GF-D8 (cell line): ENCODE measurements at regions not wholly inside any gene's neighbourhood (a gene's known extent, or its start where the extent isn't known, plus 50 kb on each side); places are given as distances from the start of the nearest gene placed in this dataset.
"Not testable (repeated sequence)": the region's sequence is repeated elsewhere in the genome, so short reads cannot be mapped to it uniquely, and the experiment has no call there.

ENCODE experiments used
- DNase-seq: peaks from one replicate; lab custom pipeline; 2025; lab: John Stamatoyannopoulos, UW

DNA sequence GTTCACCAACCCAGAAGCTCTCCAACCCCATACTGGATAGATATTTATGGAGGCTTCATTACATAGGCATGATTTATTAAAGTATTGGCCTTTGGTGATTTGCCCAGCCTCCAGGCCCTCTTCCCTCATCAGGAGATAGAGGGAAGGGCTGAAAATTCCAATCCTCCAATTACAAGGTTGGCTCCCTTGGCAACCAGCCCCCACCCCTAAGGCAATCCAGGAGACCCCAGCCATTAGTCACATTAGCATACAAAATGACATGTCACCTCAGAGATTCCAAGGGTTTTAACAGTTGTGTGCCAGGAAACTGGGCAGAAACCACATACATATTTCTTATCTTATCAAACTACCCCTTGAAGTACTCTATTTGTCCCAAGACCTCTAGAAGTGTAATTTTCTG lies 210.0 kb downstream of the HINT1 start:
- DNase-seq: no peak

DNA sequence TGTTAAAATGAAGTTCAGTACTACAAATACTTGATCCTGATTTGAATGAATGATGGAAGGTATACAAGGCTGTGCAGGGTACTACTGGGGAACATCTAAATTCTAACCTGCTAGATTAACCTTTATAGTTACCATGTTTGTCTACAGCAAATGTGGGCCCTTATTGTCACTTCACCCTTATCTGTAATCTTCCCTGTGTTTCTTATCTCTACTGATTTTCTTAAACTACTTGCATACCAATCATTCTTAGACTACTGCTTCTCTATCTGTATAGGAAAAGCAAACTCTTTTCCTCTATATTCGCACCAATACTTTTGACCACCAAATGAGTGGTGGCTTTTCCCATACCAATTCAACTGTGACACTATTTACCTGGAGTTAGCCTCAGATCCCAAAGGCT lies 210.7 kb downstream of the HINT1 start:
- no peak for DNase-seq

DNA sequence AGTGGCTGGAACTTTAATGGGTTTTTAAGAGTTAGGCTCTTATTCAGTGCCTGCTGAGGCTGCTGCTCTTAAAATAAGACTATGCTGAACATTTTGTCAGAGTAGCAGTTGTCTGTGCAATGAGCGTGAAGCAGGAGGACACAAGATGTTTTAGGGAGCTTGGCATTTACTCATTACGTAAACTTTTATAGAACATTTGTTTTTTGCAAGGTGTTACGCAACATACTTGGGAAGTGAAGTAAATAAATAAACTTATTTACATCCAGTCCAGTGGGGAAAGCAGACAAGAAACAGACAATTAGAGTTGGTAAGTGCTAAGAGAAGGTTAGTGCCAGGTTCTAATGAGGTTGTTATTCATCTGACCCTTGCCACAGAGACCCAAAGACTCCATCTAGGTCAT lies 226.0 kb downstream of the HINT1 start:
- no peak for DNase-seq

DNA sequence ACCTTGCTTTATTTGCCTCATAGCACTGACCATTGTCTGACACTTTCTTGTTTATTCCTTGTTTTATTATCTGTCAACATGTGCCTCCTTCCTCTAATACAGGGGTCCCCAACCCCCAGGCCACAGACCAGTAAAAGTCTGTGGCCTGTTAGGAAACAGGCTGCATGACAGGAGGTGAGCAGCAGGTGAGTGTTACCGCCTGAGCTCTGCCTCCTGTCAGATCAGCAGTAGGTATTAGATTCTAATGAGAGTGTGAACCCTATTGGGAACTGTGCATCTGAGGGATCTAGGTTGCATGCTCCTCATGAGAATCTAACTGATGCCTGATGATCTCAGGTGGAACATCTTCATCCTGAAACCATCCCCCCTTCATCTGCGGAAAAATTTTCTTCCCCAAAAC lies 228.0 kb downstream of the HINT1 start:
- DNase-seq: no peak

DNA sequence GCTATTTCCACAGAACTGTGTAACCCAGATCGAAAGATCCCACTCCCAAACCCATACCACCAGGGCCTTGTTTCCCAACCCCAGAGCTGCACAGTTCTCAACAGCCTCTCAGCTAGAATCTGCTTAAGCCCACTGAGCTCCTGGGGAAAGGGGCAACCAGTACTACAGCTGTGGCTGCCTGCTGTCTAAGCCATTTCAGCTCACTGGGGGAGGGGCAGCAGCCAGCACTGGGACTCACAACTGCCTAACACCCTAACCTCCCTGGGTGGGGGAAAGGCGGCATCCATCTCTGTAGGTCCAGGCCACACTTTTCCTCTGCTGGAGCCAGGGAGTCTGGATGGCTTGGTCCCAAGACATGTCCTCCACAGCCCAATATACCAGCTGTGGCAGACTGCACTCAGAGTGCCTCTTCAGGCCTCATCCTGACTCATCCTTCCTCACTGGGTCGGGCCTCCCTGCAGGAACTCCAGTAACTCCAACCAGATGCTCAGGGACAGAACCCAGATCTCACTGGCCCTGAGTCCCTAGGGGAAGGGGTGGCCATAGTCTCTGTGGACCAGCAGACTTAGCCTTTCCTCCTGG lies 241.4 kb downstream of the HINT1 start:
- no peak for DNase-seq

DNA sequence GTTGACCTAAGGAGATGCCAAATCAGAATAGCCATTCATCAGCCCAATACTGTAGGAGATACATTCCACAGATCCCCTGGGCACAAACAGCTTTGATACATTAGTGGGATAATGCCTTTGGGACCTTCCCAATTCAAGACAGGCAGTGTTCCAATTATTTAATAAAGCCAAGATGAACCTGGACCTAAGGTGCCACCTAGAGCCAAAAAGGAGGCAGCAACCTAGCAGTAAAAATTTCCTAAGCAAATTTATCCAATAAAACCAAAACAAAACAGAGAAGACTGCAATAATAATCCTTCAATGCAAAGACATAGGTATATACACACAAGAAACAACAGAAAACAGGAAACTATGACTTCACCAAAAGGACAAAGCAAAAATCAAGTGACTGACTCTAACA lies 253.0 kb downstream of the HINT1 start:
- no peak for DNase-seq

DNA sequence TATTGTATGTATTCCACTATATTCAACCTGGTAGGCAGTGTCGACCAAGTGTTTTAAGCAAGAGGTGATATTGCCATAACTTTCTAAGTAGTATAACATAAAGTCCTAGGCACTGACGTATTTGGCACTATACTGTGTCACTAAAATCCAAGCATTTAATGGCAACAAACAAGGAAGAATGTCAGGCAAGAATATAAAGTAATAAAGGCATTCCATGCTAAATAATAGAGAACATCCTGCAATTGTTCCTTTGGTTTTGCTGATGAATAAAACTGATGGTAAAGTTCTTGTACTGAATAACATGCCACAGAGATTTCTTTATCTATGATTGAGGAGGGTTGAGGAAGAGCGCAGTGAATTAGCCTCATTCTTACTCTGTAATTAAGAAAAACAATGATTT lies 256.9 kb downstream of the HINT1 start:
- DNase-seq: no peak

DNA sequence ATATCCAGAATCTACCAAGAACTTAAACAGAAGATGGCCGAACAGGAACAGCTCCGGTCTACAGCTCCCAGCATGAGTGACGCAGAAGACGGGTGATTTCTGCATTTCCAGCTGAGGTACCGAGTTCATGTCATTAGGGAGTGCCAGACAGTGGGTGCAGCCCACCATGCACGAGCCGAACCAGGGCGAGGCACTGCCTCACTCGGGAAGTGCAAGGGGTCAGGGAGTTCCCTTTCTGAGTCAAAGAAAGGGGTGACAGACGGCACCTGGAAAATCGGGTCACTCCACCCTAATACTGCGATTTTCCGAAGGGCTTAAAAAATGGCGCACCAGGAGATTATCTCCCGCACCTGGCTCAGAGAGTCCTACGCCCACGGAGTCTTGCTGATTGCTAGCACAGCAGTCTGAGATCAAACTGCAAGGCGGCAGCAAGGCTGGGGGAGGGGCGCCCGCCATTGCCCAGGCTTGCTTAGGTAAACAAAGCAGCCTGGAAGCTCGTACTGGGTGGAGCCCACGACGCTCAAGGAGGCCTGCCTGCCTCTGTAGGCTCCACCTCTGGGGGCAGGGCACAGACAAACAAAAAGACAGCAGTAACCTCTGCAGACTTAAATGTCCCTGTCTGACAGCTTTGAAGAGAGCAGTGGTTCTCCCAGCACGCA lies 267.4 kb downstream of the HINT1 start:
- DNase-seq: not testable (repeated sequence)

DNA sequence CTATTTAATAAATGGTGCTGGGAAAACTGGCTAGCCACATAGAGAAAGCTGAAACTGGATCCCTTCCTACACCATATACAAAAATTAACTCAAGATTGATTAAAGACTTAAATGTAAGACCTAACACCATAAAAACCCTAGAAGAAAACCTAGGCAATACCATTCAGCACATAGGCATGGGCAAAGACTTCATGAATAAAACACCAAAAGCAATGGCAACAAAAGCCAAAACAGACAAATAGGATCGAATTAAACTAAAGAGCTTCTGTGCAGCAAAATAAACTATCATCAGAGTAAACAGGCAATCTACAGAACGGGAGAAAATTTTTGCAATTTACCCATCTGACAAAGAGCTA lies 267.9 kb downstream of the HINT1 start:
- not testable (repeated sequence) for DNase-seq

DNA sequence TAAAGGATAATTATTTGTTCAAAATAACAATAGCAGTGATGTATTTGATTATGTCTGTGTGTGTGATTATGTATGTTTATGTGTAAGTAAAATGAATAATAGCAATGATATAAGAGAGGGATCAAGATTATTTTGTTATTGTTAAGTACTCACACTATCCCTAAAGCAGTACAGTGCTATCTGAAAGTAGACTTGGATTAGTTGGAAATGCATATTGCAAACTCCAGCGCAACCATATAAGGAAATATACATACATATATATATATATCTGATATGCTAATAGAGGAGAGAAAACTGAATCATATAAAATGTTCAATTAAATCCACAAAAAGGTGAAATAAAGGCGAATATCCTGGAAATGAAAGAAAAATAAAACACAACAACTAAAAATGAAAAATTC lies 268.4 kb downstream of the HINT1 start:
- DNase-seq: no peak

DNA sequence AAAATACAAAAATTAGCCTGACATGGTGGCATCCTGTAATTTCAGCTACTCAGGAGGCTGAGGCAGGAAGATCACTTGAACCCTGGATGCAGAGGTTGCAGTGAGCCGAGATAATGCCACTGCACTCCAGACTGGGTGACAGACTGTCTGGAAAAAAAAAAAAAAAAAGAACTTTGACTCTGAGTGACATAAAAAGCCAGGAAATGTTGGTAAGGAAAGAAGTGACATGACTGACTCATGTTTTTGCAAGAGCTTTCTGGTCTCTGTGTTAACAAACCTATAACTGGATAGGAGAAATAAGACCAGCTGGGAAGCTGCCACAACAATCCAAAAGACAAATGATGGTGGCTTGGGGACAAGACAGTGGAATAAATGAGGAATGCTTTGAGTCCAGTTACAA lies 272.1 kb downstream of the HINT1 start:
- no peak for DNase-seq

DNA sequence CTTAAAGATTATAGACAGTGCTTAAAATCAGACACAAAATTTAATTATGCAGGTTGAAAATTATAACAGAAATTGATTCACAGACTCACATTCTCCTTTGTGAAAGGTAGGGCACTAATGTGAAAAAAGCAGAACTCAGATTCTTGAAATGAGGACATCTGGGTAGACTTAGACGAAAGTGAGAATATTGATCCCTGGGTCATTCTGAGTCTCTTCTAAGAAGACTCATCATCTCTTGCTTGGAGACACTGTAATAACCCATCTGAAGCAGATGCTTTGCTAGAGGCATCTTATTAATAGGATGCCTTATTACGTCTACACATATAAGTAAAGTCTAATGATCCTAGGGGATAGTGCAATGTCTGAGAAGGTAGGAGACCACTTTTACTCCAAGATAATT lies 274.4 kb downstream of the HINT1 start:
- no peak for DNase-seq

DNA sequence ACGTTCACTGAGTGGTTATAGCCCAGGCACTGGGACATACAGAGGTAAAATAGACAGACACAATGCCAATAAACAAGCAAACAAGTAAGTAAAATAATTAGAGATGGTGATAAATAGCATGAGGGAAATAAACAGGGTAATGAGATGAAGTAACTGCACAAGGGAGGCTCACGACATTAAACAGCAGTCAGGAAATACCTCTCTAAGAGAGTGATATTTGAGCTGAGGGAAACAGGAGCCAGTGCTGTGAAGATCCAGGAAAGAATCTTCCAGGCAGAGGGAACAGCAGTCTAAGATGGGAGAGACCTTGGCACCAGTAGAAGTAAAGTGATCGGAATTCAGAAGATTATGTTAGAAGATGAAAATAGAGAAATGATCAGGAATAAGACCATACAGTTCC lies 279.4 kb downstream of the HINT1 start:
- DNase-seq: no peak

DNA sequence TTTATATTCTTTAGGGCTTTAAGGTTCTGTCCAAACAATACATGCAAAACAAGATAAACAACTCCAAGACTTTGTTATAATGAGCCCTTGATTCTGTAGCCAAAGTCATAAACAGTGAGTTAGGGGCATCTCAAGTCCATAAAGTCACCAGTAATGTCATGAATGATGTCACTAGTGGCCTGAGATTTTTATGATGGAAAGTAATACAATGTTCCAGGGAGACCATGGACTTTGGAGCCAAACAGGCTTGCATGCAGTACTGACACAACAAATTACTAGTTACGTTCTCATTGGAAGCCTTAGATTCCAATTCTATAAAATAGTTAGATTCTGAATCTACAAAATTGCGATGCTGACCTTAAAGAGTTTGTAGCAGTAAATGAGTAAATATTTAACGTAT lies 280.0 kb downstream of the HINT1 start:
- no peak for DNase-seq

DNA sequence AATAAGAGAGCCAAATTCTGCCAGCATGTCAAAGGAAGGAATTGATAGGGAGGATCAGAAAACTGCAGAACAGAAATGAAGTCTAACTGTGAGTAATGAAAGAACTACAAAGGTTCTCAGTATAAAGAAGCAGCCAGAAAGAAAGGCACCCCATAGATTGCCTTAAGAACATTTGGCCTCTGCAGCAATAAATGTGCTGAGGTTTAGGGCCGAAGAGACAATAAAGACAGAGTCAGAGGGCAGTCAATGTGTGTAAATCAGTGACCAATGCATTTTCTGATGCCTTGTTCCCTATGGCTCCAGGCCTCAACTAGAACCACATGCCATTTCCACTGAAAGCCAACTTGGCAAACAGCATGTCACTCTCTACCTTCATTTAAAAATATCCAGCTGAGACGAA lies 281.0 kb downstream of the HINT1 start:
- DNase-seq: no peak

DNA sequence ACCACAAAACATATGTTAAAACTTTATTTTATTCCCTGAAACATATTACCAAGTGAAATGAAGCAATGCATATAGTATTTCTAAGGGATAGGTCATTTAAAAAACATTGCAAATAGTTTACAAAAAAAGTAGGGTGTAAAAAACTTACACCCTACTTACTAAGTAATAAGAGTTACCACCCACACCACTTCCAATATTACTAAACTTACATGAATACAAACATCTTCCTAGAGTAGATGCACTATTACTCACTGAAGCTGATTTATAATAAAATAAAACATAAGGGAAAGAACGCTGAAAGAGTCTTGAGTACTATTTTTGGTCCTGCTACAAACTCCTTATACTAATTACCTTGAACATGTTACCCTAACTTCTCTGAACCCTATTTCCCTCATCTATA lies 289.4 kb downstream of the HINT1 start:
- no peak for DNase-seq

DNA sequence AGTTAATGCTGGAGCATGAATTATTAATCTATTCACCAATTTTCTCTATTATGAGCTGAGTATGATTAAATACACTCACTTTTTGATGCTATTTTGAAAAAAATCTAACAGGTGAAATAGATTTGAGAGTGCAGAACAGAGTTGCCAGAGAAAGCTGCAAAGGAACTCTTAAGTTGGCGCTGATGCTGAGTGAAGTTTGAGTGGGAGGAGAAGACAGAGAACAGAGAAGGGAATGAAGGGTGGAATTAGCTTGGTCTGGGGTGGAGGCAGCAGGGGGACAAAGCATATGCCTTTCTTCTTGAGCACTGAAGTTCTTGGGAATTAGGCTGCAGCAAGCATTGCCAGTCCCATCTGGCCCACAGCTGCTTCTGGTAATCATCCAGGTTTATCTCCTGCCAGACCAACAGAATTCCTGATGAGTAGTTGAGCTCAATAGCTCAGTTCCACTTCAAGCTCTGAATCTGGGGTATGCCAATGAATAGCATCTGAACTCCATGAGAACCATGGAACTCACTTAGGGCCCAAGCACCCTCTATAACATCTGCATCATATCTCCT lies 290.1 kb downstream of the HINT1 start:
- DNase-seq: no peak

DNA sequence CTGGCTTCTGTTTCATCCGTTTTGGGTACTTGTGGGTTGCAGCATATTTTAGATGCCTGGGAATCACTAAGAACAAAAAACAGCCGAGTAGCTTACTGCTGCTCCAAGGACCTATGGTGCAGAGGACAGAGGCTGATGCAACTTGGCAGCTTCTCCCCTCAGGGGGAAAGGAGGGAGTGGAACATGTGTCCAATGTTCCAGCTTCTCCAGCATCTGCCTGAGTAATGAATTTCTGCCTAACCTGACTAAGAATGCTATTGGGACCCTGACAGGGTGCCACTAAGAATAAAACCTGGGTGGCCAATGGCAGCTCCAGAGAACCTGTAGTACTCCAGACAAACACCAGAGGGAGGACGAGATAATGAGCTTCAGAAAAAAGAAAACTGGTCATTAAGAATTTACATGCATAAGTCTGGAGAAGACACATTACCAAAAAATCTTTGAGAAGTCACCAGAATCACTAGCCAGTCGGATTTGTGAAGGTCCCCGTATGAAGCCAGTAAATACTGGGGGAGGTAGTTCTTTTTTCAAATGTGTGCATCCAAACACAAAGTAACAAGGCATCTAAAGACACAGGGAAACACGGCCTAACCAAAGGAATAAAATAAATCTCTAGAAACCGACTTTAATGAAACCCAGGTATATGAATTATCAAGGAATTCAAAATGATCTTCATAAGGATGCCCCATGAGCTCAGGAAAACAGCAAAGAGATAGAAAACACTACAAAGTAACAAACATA lies 293.5 kb downstream of the HINT1 start:
- DNase-seq: no peak

DNA sequence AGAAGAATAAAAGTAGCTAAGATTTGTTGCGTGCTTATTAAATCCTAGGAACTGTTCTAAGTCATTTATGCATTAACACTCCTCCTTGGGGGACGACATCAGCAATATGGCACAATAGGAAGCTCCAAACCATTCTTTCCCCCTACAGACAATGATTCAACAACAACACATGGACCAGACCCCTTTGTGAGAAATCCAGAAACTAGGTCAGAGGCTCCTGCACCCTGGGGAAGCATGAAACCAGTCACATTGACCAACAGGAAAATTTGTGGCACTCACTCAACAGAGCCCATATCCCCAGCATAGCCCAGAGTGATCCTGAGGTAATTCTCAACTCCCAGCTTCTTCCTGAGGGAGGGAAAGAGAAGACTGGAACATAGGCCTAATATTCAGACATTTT lies 294.4 kb downstream of the HINT1 start:
- no peak for DNase-seq

DNA sequence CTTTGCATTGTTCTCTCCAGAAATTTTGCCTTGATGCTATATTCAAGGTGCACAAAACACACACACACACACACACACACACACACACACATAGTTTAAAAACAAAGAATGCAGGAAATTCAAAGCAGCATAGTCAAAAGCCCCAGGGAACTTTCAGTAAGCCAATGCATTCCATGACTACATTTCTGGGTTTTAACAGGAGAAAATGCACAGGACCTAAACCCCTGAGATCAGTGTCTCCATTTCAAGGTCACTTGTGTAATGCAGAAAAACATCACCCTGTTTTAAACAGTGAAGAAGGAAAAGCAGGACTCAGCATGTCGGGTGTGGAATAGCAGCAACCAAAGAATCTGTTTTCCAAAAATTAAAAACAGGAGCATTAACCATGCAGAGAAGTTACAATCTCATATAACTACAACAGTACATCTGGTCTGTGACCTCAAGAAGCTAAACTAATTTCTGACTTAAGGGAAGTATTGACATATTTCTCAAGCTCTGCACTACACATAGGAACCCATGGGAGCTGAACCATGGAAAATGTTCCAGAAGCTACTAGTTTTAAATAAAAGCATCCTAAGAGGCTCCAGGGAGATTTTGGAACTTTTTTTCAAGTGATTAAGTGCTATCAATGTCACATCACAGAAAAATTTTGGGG lies 296.7 kb downstream of the HINT1 start:
- no peak for DNase-seq

DNA sequence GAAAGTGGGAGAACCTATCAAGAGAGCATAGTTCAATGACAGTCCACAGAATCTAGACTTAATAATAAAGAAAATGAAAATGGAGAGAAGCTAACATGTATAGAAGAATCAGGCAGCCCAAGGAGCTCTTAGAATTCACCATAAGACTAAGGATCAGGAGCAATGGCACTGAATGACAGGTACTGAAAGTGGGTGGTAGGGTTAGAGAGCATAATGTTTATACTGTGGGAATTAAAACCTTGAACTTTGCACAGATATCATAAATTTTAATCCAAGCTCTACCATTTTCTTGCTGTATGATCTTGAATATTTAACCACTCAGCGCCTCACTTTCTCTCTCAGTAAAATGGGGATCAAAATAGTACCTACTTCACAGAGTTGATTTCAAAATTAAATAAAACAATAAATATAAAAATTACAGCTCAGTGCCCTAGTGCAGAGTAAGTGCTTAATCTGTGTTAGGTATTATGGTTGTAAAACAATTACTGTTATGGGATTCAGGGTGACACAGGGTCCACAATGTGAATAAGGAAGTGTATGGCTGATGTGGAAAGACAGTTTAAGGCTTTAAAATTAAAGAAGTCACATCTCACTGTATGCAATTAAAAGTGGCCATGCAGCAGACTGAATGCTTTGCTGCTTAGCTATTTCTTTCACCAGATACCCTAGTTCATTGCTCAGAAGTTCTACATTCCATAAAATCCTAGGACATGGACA lies 319.8 kb downstream of the HINT1 start:
- DNase-seq: no peak
